Activated T-helper 2 cell treated with anti-CD3 and anti-CD28 coated beads, Interferon-gamma antibody, Interleukin-2, Interleukin-4, amounts not matched to agents 10 μg/mL and 5 μg/mL and 100 μg/mL, durations not matched to agents 14 hours and 24 hours and 36 hours (primary cell): ENCODE measurements at regions not wholly inside any gene's neighbourhood (a gene's known extent, or its start where the extent isn't known, plus 50 kb on each side); places are given as distances from the start of the nearest gene placed in this dataset.

ENCODE experiments used
- DNase-seq: peaks from one replicate; pipeline ENCODE4 v3.0.0; 2021; ENCODE audit warnings: low spot score
- H3K27ac Mint-ChIP-seq: one replicate; pipeline ENCODE4 v1.8.0; 2021; ENCODE audit warnings: mixed read lengths
- H3K27me3 Mint-ChIP-seq: one replicate; pipeline ENCODE4 v1.8.0; 2021; ENCODE audit warnings: low read depth, mixed read lengths
- H3K36me3 Mint-ChIP-seq: one replicate; pipeline ENCODE4 v1.8.0; 2021; ENCODE audit warnings: low read depth, mixed read lengths
- H3K4me1 Mint-ChIP-seq: one replicate; pipeline ENCODE4 v1.8.0; 2021; ENCODE audit warnings: low read depth, mixed read lengths
- H3K4me3 Mint-ChIP-seq: one replicate; pipeline ENCODE4 v1.8.0; 2021; ENCODE audit warnings: low read depth, mild to moderate bottlenecking, moderate library complexity, mixed read lengths
- H3K9me3 Mint-ChIP-seq: one replicate; pipeline ENCODE4 v1.8.0; 2021; ENCODE audit warnings: mixed read lengths
- intact Hi-C: fragments of 100-400 bp; cut with micrococcal nuclease; formaldehyde crosslinking; loops from one replicate; pipeline ENCODE4 v1.15.1; 2023

DNA sequence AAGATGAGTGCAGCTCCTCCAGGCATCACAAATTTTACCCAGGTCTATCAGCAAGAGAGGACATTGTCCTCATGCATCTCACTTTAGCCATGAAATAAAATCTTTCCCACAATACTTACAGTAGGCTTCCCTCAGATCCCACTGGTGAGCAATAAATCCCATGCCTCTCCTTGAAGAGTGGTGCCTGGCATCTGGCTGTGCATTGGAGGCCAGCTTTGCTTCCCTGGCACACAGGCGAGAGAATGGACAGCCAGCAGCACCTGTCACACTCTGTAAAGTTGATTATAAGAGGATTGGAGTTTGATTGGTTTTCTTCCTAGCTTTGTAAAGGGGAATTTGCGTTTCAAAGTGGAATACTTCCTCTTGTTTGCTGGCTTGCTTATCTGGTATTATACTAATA, 1153.9 kb downstream of the AACS start:
- DNase-seq, result no peak
- H3K4me3 Mint-ChIP-seq, result no peak overlapping the region
- no peaks in the 10 kb centered on the region for H3K4me1 Mint-ChIP-seq
- H3K27ac Mint-ChIP-seq, result no peak overlapping the region
- H3K36me3 Mint-ChIP-seq, result no peaks in the 10 kb centered on the region
- no peaks in the 10 kb centered on the region for H3K9me3 Mint-ChIP-seq
- intact Hi-C loops, result no loop called here
- no peaks in the 10 kb centered on the region for H3K27me3 Mint-ChIP-seq

DNA sequence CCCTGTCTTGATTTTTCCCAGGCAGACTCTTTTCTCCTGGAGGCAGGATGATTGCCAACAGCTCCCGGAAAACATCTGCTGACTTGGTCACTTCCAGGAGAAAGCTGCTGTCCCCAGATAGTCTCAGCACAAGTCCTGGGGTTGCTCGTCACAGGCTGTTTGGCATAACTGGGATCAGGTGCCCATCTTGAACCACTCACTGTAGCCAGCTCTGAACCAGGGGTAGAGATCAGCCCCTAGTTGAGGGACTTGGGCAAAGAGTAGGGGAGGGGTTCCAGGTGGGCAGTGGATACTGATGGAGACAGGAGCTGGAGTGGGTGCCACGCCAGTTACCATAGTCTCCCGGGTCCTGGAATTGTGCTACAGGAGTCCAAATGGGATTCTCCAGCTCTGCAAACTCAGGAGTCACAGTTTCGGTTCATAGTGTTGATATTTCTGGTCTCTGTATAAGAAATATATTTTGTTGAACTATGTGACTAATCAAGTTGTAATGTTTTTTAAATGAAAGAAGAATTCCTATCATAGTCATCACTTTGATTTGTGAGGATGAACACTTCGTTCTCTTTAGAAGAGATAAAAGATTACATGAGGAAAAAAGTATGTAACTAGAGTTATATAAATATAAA, 1154.5 kb downstream of the AACS start:
- no peaks in the 10 kb centered on the region for H3K4me1 Mint-ChIP-seq
- no peaks in the 10 kb centered on the region for H3K27me3 Mint-ChIP-seq
- DNase-seq, result no peak
- no peaks in the 10 kb centered on the region for H3K9me3 Mint-ChIP-seq
- H3K4me3 Mint-ChIP-seq, result no peak overlapping the region
- H3K36me3 Mint-ChIP-seq, result no peaks in the 10 kb centered on the region
- intact Hi-C loops, result no loop called here
- H3K27ac Mint-ChIP-seq, result no peak overlapping the region

- DNase-seq, result no peak
- H3K27ac Mint-ChIP-seq, result no peak overlapping the region
- no peaks in the 10 kb centered on the region for H3K4me1 Mint-ChIP-seq
- intact Hi-C loops, result no loop called here
- no peak overlapping the region for H3K4me3 Mint-ChIP-seq
- peaks cover 17% of the 10 kb centered on the region for H3K9me3 Mint-ChIP-seq
- H3K27me3 Mint-ChIP-seq, result no peaks in the 10 kb centered on the region
- H3K36me3 Mint-ChIP-seq, result no peaks in the 10 kb centered on the region
Measured at GRCh38 chr12:126224032-126224431, 1158.8 kb downstream of the AACS start.

GRCh38 chr12:126228936-126229335, 1163.7 kb downstream of the AACS start:
- Mint-ChIP-seq H3K4me3 (no peak overlapping the region), H3K36me3 (no peaks in the 10 kb centered on the region), H3K27ac (no peak overlapping the region), H3K27me3 (no peaks in the 10 kb centered on the region), H3K9me3 (peaks cover 26% of the 10 kb centered on the region), H3K4me1 (no peaks in the 10 kb centered on the region)
- no peak for DNase-seq
- intact Hi-C loops, result no loop called here

DNA sequence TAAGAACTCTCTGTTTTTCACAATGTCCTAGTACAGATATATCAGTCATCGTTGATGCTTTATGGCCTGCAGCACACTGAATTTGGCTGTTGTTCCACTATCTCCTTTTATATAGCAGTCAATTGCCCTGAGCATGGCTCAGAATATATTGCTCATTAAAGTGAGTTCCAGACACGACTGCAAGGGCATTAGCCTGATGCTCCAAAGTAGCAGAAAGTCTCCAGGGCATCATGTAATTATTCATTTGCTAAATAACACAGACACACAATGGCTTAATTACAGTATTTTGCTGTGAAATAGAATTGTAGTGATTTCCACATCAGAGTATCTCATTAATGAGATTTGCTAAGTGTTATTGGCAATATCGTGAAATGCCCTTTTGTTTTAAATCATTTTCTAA, 1167.5 kb downstream of the AACS start:
- Mint-ChIP-seq H3K4me3 (no peak overlapping the region), H3K27me3 (no peaks in the 10 kb centered on the region), H3K4me1 (no peaks in the 10 kb centered on the region), H3K36me3 (no peaks in the 10 kb centered on the region), H3K27ac (no peak overlapping the region), H3K9me3 (peaks cover 20% of the 10 kb centered on the region)
- intact Hi-C loops, result no loop called here
- DNase-seq, result no peak

GRCh38 chr12:126233625-126234024, 1168.4 kb downstream of the AACS start:
- intact Hi-C loops, result no loop called here
- no peak overlapping the region for H3K27ac Mint-ChIP-seq

GRCh38 chr12:126243814-126244440, 1178.7 kb downstream of the AACS start:
- Mint-ChIP-seq H3K9me3 (peaks cover 4% of the 10 kb centered on the region), H3K4me1 (no peaks in the 10 kb centered on the region), H3K27ac (no peak overlapping the region), H3K36me3 (no peaks in the 10 kb centered on the region), H3K27me3 (no peaks in the 10 kb centered on the region), H3K4me3 (no peak overlapping the region)
- no peak for DNase-seq
- intact Hi-C loops, result no loop called here

More at GRCh38 chr12:126233625-126234024, 1168.4 kb downstream of the AACS start:
- no peaks in the 10 kb centered on the region for H3K27me3 Mint-ChIP-seq
- no peaks in the 10 kb centered on the region for H3K4me1 Mint-ChIP-seq
- H3K36me3 Mint-ChIP-seq, result no peaks in the 10 kb centered on the region
- DNase-seq, result no peak
- H3K4me3 Mint-ChIP-seq, result no peak overlapping the region
- H3K9me3 Mint-ChIP-seq, result peaks cover 19% of the 10 kb centered on the region

GRCh38 chr12:126247936-126248335, 1182.7 kb downstream of the AACS start:
- no peak overlapping the region for H3K4me3 Mint-ChIP-seq
- intact Hi-C loops, result no loop called here

DNA sequence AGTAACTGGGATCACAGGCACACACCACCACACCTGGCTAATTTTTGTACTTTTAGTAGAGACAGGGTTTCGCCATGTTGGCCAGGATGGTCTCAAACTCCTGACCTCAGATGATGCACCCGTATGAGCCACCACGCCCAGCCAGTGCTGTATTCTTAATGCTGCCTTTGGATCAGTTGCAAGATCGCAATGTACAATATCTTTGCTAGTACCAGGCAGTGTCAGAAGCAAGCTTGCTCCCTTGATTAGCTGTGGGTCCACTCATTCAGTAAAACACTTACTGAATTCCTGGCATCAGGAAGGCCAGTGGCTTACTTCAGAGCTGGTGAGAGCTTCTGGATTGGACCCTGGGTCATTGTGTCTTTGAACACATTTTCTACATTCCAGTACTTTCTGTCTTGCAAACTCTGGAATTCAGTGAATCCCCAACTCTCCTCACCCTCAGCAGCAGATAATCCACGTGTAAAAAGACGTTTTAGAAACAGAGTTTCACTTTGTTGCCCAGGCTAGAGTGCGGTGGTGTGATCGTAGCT, 1183.7 kb downstream of the AACS start:
- Mint-ChIP-seq H3K27me3 (no peaks in the 10 kb centered on the region), H3K4me3 (no peak overlapping the region), H3K27ac (no peak overlapping the region), H3K4me1 (no peaks in the 10 kb centered on the region), H3K9me3 (peaks cover 15% of the 10 kb centered on the region), H3K36me3 (no peaks in the 10 kb centered on the region)
- intact Hi-C loops, result no loop called here
- DNase-seq, result no peak

More at GRCh38 chr12:126247936-126248335, 1182.7 kb downstream of the AACS start:
- no peaks in the 10 kb centered on the region for H3K36me3 Mint-ChIP-seq
- H3K9me3 Mint-ChIP-seq, result peaks cover 15% of the 10 kb centered on the region
- no peaks in the 10 kb centered on the region for H3K27me3 Mint-ChIP-seq
- no peak overlapping the region for H3K27ac Mint-ChIP-seq
- DNase-seq, result no peak
- no peaks in the 10 kb centered on the region for H3K4me1 Mint-ChIP-seq

GRCh38 chr12:126258190-126258589, 1193.0 kb downstream of the AACS start:
- Mint-ChIP-seq H3K4me3 (no peak overlapping the region), H3K36me3 (no peaks in the 10 kb centered on the region), H3K9me3 (peaks cover 23% of the 10 kb centered on the region), H3K4me1 (no peaks in the 10 kb centered on the region), H3K27me3 (no peaks in the 10 kb centered on the region), H3K27ac (no peak overlapping the region)
- intact Hi-C loops, result no loop called here
- no peak for DNase-seq

DNA sequence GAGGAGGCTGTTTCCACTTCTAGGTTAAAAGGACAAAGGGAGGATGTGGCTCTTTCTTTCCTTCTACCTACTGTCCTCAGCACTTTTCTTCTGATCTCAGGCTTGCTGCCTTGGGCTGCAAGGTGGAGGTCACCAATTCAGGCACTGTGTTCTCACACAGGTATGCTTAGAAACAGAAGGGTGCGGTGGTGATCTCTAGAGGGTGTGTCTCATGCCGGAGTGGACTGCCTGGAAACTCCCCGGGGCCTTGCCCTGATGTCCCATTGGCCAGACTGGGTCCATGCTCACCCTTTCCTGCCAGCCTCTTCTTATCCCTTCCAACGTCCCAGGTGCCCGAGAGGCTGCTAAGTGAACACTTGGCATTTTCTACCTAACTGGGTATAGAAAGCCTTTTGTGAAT, 1197.6 kb downstream of the AACS start:
- no peak overlapping the region for H3K27ac Mint-ChIP-seq
- intact Hi-C loops, result no loop called here
- H3K27me3 Mint-ChIP-seq, result no peaks in the 10 kb centered on the region
- DNase-seq, result no peak
- H3K36me3 Mint-ChIP-seq, result no peaks in the 10 kb centered on the region
- peaks cover 22% of the 10 kb centered on the region for H3K9me3 Mint-ChIP-seq
- H3K4me1 Mint-ChIP-seq, result no peaks in the 10 kb centered on the region
- no peak overlapping the region for H3K4me3 Mint-ChIP-seq

DNA sequence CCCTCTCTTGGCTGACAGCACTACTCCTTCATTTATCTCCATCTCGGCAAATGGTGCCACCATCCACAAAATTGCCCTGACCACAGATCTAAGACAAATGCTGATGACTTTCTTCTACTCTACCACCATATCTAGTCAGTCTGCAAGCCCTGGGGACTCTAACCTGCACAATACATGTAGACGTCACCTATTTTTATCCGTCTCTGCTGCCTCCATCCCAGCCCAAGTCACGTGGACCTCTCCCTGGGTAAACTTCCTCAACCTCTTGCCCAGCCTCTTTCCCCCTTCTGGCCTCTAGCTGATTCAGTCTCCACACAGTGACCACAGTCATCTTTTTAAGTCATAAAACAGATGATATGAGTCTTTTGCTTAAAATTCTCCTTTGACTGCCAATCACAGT, 1203.0 kb downstream of the AACS start:
- no peak overlapping the region for H3K27ac Mint-ChIP-seq
- no peak for DNase-seq
- H3K4me3 Mint-ChIP-seq, result no peak overlapping the region
- H3K9me3 Mint-ChIP-seq, result peaks cover 25% of the 10 kb centered on the region
- H3K4me1 Mint-ChIP-seq, result no peaks in the 10 kb centered on the region
- intact Hi-C loops, result no loop called here
- H3K36me3 Mint-ChIP-seq, result no peaks in the 10 kb centered on the region
- no peaks in the 10 kb centered on the region for H3K27me3 Mint-ChIP-seq

DNA sequence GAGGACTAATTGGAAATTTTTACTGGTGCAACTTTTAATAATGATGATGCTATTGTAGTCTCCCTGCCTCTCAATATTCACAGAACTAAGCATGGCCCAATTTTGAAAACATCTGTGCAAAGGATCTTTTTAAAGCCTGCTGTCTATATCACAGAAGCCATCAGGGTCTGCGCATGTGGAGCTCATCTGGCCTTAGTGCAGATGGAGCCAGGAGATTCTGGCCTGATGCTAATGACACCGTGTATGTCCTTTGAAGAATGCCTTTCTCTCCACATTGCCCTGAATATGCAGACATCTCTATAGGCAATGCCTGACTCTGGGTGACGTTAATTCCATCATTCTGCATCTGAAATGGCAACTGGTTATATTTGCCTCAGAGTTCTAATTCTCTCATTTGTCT, 1205.9 kb downstream of the AACS start:
- no peaks in the 10 kb centered on the region for H3K27me3 Mint-ChIP-seq
- H3K4me1 Mint-ChIP-seq, result no peaks in the 10 kb centered on the region
- no peaks in the 10 kb centered on the region for H3K36me3 Mint-ChIP-seq
- DNase-seq, result no peak
- H3K9me3 Mint-ChIP-seq, result peaks cover 39% of the 10 kb centered on the region
- no peak overlapping the region for H3K4me3 Mint-ChIP-seq
- intact Hi-C loops, result no loop called here
- no peak overlapping the region for H3K27ac Mint-ChIP-seq
